HCT116 (cell line): ENCODE measurements at regions not wholly inside any gene's neighbourhood (a gene's known extent, or its start where the extent isn't known, plus 50 kb on each side); places are given as distances from the start of the nearest gene placed in this dataset.

Source experiments
- YY1 ChIP-seq: IDR thresholded peaks from 2 replicates; pipeline ENCODE4 v1.6.1; 2011; ENCODE audit warnings: low read length, low read depth, moderate library complexity, mild to moderate bottlenecking; ENCODE audit not compliant: insufficient replicate concordance; ENCODE audit errors: extremely low read depth
- TF ChIP-seq, protein P1 (sequence below), 3 experiments: fragments of 200-600 bp in 1 of 3; sonication (generic) in 1 of 3; IDR thresholded peaks in 2 of 3; conservative IDR thresholded peaks in 1 of 3; 2 replicates each; pipeline ENCODE4 v1.5.1; 2012 to 2017; ENCODE audit warnings: low read depth in 2 of 3, low read length in 2 of 3, antibody characterized with exemption in 1 of 3, borderline replicate concordance in 1 of 3, control low read depth in 1 of 3, mild to moderate bottlenecking in 1 of 3, mixed read lengths in 1 of 3, mixed run types in 1 of 3, moderate library complexity in 1 of 3; ENCODE audit not compliant: insufficient read depth in 1 of 3

- TF ChIP-seq, protein P1, sequence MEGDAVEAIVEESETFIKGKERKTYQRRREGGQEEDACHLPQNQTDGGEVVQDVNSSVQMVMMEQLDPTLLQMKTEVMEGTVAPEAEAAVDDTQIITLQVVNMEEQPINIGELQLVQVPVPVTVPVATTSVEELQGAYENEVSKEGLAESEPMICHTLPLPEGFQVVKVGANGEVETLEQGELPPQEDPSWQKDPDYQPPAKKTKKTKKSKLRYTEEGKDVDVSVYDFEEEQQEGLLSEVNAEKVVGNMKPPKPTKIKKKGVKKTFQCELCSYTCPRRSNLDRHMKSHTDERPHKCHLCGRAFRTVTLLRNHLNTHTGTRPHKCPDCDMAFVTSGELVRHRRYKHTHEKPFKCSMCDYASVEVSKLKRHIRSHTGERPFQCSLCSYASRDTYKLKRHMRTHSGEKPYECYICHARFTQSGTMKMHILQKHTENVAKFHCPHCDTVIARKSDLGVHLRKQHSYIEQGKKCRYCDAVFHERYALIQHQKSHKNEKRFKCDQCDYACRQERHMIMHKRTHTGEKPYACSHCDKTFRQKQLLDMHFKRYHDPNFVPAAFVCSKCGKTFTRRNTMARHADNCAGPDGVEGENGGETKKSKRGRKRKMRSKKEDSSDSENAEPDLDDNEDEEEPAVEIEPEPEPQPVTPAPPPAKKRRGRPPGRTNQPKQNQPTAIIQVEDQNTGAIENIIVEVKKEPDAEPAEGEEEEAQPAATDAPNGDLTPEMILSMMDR (IDR thresholded peaks at IDR 0.05 in 2 of 3, conservative IDR thresholded peaks at IDR 0.05 in 1 of 3; ENCODE audit: borderline replicate concordance in 1 of 3, insufficient read depth in 1 of 3, low read depth in 2 of 3, low read length in 2 of 3), result no peak
- TF ChIP-seq YY1, result no peak
These were observed 165.1 kb downstream of the TINAG start for GRCh38 chr6:54473328-54473727.
